Ishikawa (cell line): ENCODE measurements at regions not wholly inside any gene's neighbourhood (a gene's known extent, or its start where the extent isn't known, plus 50 kb on each side); places are given as distances from the start of the nearest gene placed in this dataset.

Source experiments
- CEBPB ChIP-seq: IDR thresholded peaks from 2 replicates; pipeline ENCODE4 v1.6.1; 2012
- CREB1 ChIP-seq: IDR thresholded peaks from 2 replicates; pipeline ENCODE4 v1.6.1; 2012; ENCODE audit warnings: low read depth
- EGR1 ChIP-seq: IDR thresholded peaks from 2 replicates; pipeline ENCODE4 v1.6.1; 2012
- EP300 ChIP-seq: IDR thresholded peaks from 2 replicates; pipeline ENCODE4 v1.6.1; 2012; ENCODE audit warnings: borderline replicate concordance
- FOXM1 ChIP-seq: IDR thresholded peaks from 2 replicates; pipeline ENCODE4 v1.6.1; 2012; ENCODE audit warnings: low read depth, borderline replicate concordance
- MAX ChIP-seq: IDR thresholded peaks from 2 replicates; pipeline ENCODE4 v1.6.1; 2012
- NFIC ChIP-seq: IDR thresholded peaks from 2 replicates; pipeline ENCODE4 v1.6.1; 2012
- RAD21 ChIP-seq: IDR thresholded peaks from 2 replicates; pipeline ENCODE4 v1.6.1; 2012; ENCODE audit warnings: low read depth
- REST ChIP-seq: IDR thresholded peaks from 2 replicates; pipeline ENCODE4 v1.6.1; 2012; ENCODE audit warnings: low read depth, mild to moderate bottlenecking
- TAF1 ChIP-seq: IDR thresholded peaks from 2 replicates; pipeline ENCODE4 v1.6.1; 2012; ENCODE audit warnings: low read depth, mild to moderate bottlenecking
- TCF12 ChIP-seq: IDR thresholded peaks from 2 replicates; pipeline ENCODE4 v1.6.1; 2012; ENCODE audit warnings: low read depth
- TEAD4 ChIP-seq: IDR thresholded peaks from 2 replicates; pipeline ENCODE4 v1.6.1; 2012
- USF1 ChIP-seq: IDR thresholded peaks from 2 replicates; pipeline ENCODE4 v1.6.1; 2012
- YY1 ChIP-seq: IDR thresholded peaks from 2 replicates; pipeline ENCODE4 v1.6.1; 2012; ENCODE audit warnings: low read depth
- ZBTB7A ChIP-seq: IDR thresholded peaks from 2 replicates; pipeline ENCODE4 v1.6.1; 2012; ENCODE audit warnings: low read depth

DNA sequence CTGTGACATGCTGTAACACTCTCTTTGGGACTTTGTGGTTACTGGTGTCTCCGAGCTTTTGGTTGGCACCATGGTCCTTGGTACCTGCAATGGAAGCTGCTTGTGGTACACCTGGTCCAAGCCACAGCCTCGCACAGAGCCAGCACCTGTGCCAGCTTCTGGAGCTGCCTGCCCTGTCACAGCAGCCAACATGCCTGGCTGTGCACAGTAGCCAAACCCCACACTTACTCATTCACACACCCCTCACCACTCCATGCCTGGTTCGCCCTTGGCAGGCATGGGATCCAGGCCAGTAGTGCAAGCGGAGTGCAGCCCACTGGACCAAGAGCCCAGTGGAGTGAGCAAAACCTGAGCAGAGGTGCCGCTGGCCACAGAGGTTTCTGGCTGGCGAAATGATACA, 459.9 kb downstream of the TBC1D32 start:
- TF ChIP-seq CEBPB, result no peak

DNA sequence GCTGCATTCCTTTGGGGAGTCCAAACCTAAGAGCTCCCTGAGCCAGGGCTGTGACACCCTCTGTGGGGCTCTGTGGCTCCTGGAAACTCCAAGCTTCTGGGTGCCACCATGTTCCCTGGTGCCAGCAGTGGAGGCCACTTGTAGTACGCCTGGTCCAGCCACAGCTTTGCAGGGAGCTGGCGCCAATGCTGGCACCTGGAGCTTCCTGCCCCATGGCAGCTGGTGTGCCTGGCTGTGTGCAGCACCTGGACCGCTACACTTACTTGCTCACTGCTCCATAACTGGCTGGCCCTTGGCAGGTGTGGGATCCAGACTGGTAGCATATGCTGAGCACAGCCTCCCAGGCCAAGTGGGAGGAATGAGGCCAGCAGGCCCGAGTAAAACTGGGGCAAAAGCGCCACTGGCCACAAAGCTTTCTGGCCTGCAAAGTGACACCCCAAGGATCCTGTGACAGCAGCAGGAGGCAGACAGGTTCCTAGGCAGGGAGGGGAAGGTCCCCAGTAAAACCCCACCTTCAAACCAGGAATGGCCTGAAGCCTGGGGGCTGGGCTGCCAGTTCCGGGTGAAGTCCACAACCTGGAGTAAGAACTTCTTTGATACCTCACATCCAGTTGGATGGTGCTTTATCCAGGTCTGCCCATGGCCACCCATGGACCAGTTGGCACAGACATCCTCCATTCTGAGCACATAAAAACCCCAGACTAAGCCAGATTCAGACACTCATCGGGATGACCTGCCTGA, 461.0 kb downstream of the TBC1D32 start:
- no peak for TF ChIP-seq TCF12
- no peak for TF ChIP-seq MAX
- TF ChIP-seq CEBPB, result no peak
- no peak for TF ChIP-seq CREB1
- TF ChIP-seq EGR1, result no peak
- no peak for TF ChIP-seq FOXM1
- no peak for TF ChIP-seq TEAD4
- no peak for TF ChIP-seq EP300
- no peak for TF ChIP-seq TAF1
- no peak for TF ChIP-seq ZBTB7A
- TF ChIP-seq REST, result no peak
- TF ChIP-seq USF1, result no peak

DNA sequence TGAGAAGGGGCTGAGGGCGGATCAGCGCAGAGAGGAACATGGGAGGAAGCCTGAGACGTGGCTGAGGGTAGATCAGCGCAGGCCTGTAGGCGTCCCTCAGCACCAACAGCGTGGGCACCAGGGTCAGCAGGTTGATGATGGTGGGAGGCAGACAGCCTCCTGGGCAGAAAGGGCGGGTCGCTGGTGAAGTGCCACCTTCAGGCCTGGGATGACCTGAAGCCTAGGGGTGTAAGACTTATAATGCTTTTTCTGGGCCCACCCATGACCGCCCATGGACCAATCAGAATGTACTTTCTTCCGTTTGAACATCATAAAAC, 462.1 kb downstream of the TBC1D32 start:
- TF ChIP-seq YY1 (no peak), REST (no peak), CEBPB (no peak), TCF12 (no peak), FOXM1 (no peak), TEAD4 (no peak), RAD21 (no peak), EGR1 (no peak), CREB1 (no peak), EP300 (no peak), USF1 (no peak), ZBTB7A (no peak), TAF1 (no peak), MAX (no peak), NFIC (no peak)

DNA sequence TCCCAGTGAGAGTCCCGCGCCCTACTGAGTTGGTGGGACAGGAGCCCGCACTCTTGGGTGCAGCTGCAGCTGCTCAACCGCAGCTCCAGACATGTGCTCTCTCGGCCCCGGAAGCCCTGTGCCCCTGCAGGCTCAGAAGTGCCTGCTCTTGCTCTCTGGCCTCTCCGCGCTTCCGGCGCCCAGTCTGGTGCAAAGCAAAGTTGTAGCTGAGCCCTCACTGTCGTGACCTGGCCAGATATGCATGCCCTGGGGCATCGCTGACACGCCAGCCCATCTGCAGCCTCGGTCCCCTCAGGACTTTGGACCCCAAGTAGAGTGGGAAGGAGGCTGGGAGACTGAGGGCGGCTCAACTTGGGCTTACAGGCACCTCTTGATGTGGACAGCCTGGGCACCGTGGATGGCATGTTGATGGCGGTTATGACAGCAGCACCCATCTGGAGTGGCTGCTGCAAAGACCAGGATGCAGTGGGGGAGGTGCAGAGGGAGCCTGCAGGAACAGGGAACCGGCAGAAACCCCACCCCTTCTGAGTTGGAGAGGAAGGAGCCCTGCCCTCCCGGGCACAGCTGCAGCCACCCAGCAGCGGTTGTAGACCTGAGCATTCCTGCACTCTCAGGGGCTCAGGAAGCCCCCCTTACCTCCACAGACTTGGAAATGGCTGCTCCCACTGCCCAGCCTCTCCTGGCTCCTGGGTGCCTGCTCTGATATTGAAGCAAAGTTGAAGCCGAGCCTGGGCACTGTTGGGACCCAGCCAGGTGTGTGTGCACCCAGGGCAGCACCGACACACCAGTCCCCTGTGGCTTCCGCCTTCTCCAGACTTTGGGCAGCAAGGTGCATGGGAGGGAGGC, 462.6 kb downstream of the TBC1D32 start:
- TF ChIP-seq FOXM1, result no peak
- TF ChIP-seq TEAD4, result no peak
- no peak for TF ChIP-seq CEBPB
- no peak for TF ChIP-seq EP300
- TF ChIP-seq NFIC, result no peak
- no peak for TF ChIP-seq TAF1
- no peak for TF ChIP-seq REST
- no peak for TF ChIP-seq ZBTB7A
